Fibroblast of villous mesenchyme (primary cell): ENCODE measurements at regions not wholly inside any gene's neighbourhood (a gene's known extent, or its start where the extent isn't known, plus 50 kb on each side); places are given as distances from the start of the nearest gene placed in this dataset.
A peak's percentile ranks its signal among the peaks of the same experiment; 100 is the strongest.

Source experiments
- DNase-seq: peaks from one replicate; pipeline ENCODE4 v3.0.0-alpha.2; 2010; ENCODE audit warnings: low read depth
- H3K4me3 ChIP-seq: 2 replicates; pipeline ENCODE4 v1.5.1; 2011; ENCODE audit warnings: low read depth, mild to moderate bottlenecking, low read length
- TF ChIP-seq, protein P1 (sequence below): IDR thresholded peaks from 2 replicates; pipeline ENCODE4 v1.5.1; 2012; ENCODE audit warnings: low read depth, mild to moderate bottlenecking, low read length; ENCODE audit not compliant: insufficient read depth

DNA sequence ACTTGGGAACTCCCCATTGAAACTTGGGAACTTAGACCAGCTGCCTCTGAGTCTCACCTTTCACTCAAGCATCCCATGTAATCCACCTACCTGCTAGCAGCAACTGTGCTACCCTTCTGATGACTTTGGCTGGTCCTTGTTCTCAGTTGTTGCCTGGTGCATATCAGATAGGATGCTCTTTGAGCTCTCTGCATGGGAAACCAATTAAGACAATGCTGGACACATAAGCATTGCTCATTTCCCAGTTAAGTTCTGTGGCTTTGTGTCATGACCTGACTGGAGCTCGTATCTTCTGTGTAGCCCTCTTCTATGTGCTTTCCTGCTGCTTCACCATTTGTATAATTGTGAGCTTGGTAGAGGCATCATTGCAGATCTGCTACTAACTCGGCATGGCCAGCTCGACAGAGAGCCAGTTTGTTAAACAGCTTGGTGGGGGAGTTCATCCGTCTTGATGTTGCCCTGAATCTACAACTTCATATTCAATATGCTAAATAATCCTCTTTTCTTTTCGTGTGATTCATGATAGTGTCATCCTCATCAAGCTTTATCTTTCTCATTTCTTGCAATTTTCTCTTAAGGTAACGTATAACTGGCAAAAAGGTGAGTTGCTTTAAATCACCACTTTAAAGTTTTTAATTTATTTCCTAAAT lies 447.5 kb upstream of the SLC14A2 start:
- DNase-seq, result peak; percentile 81
- H3K4me3 ChIP-seq, result no peak overlapping the region
- TF ChIP-seq, protein P1, sequence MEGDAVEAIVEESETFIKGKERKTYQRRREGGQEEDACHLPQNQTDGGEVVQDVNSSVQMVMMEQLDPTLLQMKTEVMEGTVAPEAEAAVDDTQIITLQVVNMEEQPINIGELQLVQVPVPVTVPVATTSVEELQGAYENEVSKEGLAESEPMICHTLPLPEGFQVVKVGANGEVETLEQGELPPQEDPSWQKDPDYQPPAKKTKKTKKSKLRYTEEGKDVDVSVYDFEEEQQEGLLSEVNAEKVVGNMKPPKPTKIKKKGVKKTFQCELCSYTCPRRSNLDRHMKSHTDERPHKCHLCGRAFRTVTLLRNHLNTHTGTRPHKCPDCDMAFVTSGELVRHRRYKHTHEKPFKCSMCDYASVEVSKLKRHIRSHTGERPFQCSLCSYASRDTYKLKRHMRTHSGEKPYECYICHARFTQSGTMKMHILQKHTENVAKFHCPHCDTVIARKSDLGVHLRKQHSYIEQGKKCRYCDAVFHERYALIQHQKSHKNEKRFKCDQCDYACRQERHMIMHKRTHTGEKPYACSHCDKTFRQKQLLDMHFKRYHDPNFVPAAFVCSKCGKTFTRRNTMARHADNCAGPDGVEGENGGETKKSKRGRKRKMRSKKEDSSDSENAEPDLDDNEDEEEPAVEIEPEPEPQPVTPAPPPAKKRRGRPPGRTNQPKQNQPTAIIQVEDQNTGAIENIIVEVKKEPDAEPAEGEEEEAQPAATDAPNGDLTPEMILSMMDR, result no peak

DNA sequence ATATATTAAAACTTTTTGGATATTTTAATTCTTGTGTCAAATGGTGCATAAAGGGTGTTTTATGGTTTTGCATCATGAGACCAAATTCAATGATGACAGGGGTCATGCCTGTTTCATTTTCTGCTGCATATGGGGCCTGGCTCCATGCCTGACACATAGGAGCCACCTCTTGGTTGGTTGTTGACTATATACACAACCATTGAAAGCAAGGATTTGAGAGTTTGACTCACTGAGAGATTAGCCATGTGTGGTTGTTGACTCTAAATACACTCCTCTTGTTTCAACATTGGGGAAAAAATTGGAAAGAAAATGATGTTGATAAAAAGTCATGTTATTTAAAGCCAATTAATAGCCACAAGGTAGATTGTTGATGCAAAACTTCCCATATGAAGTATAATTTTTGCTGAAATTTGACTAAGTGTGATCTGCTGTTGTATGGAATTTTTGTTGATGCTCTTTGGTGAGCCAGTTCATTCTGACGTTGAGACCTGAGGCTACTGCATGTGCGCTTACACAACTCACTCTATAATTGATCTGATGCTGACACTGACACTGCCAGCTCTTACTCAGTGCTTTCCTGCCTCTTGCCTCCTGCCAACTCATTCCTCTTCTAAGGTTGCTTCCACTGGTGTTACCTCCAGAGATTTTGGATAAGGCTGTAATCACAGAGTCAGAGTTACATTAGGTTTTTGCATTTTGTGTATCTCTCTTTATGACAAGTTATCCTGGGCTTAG lies 446.2 kb upstream of the SLC14A2 start:
- H3K4me3 ChIP-seq, result no peak overlapping the region
- TF ChIP-seq, protein P1, result no peak
- peak; percentile 86 for DNase-seq

DNA sequence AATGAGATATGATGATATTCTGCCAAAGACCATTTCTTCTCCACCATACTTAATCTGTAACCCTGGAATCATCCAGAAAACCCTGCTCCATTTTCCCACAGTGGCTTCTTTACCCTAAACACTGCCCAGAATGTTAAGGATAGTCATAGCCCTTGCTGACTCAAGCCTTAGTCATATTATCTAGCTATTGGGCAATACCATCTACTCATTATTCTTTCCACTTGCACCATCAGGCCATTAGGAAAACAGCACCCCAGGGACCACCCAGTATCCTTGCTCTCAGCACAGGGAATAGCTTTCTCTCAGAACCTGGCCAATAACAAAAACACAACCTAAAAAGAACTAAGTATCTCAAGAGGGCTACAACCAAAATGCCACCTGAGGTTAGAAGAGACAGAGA lies 445.7 kb upstream of the SLC14A2 start:
- no peak overlapping the region for H3K4me3 ChIP-seq
- peak; percentile 92 for DNase-seq
- TF ChIP-seq, protein P1, result no peak

DNA sequence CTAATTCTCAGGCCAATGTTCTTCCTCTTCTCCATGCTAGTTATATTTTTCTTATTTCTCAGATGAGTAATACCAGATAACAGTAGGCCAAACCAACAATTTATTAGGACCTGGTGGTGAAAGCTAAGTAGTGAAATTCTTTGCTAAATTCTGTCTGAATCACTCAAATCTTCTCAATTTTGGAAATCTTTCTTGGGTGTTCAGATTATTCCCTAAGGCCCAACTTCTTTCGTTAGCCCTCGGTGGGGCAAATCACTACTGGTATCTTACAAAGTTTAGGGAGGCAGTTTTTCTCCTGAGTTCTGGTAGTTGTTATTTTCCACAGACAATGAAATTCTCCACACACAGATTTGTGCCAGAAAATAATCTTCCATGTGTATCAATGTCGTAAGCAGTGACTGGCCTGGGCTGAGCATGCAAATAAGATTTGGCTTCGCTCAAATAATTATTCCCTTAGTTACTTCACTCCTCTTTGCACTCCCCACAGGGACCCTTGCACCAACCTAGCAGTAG lies 443.5 kb upstream of the SLC14A2 start:
- TF ChIP-seq, protein P1, result no peak
- peak; percentile 41 for DNase-seq

DNA sequence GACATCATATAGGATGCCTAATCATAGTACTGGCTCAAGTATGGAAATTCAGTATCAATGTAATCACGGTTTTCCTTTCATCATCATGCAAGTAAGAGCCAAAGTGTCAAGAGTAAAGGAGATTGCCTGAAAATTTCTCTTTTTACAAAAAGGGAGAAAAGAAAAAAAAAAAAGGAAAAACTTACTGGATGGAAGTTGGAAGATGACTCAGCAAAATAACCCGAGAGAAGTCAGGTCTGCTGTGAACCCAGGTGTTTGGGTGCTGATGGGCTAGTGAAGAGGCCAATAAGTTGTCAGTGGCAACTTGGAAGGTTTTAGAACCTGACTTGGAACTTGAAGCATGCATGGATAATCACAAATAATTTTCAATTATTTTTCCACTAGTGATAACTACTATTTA lies 441.9 kb upstream of the SLC14A2 start:
- TF ChIP-seq, protein P1, result no peak
- DNase-seq, result no peak
- H3K4me3 ChIP-seq, result no peak overlapping the region

More for the DNA sequence above, 443.5 kb upstream of the SLC14A2 start:
- no peak overlapping the region for H3K4me3 ChIP-seq

DNA sequence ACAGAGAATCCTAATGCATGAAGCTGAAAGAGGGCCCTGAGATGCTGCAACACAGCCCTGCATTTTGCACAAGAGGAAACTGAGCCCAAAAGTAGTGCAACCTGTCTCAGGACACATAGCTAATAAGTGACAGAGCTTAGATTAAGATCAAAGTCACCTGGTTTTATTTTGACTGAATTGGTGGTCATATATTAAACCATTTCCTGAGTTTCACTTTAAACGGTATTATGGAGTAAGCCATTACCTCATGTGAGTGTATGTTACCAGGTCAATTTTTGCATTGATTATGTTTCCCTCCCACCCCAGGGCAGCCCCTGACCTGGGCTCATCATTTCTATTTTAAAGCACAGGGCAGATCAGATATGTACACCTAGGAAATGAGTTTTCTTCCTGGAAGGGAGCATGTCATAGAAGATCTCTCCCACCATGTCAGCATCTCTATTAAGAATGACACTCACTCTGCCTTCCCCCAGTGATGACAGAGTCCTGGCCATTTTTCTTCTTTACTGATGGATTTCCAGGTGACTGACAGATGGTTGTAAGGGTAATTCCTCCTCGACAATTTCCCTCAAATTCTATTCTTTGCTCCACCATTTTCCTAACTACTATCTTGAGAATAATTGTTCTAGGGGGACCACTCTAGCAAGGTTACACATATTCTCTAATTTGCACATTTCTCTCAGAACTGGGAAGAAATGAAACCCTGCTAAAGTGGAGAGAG lies 441.3 kb upstream of the SLC14A2 start:
- DNase-seq, result no peak
- no peak overlapping the region for H3K4me3 ChIP-seq
- TF ChIP-seq, protein P1, result no peak
